KOPT-K1 (cell line): ENCODE measurements at regions not wholly inside any gene's neighbourhood (a gene's known extent, or its start where the extent isn't known, plus 50 kb on each side); places are given as distances from the start of the nearest gene placed in this dataset.

ENCODE experiments used
- H3K27ac ChIP-seq: fragments of 200-600 bp; sonication (generic); 2 replicates; pipeline ENCODE4 v1.5.1; 2016; ENCODE audit warnings: antibody characterized with exemption, mild to moderate bottlenecking, low read depth, low read length; ENCODE audit not compliant: poor library complexity, severe bottlenecking
- H3K36me3 ChIP-seq: fragments of 200-600 bp; sonication (generic); 2 replicates; pipeline ENCODE4 v1.5.1; 2017; ENCODE audit warnings: antibody characterized with exemption, mild to moderate bottlenecking, low read length, moderate library complexity; ENCODE audit not compliant: insufficient read depth
- H3K9me3 ChIP-seq: fragments of 200-600 bp; sonication (generic); 2 replicates; pipeline ENCODE4 v1.5.1; 2017; ENCODE audit warnings: antibody characterized with exemption, low read length, mild to moderate bottlenecking; ENCODE audit not compliant: insufficient read depth, poor library complexity, severe bottlenecking

DNA sequence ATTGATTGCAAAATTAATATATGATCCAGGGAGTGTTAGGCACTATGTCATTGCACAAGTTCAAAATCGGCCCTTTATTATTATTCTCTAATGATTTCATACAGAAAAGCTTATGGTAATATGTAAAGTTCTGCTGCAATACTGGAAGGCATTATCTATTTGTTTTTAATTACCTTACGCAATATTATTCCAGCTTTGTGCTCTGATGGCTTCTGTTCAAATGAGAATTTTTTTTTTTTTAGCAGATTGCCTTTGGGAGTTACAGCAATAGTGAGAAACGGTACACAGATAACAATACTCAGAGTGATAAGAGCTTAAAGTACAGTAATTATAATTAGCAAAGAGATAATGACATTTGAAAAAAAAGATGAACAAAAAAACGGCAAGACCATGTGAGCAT, 602.2 kb upstream of the ALCAM start:
- no peaks in the 10 kb centered on the region for H3K36me3 ChIP-seq
- no peak overlapping the region for H3K27ac ChIP-seq
- H3K9me3 ChIP-seq = no peaks in the 10 kb centered on the region

DNA sequence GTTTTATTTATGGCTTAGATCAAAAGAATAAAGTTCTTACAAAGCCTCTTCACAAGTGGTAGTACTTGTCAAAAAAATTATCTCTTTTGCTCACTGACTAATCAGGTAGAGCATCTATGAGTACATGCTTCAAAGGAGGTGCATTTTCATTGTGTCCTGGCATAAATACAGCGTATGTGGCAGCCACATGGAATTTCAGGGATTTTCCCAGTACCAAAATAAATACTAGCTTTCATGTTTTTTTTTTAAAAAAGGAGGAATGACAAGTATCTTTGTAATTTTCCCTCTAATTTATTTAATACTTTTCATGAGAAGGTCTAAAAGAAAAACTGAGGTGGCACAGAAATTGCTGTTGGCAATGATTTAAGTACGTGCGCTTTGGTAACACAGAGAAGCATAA, 597.8 kb upstream of the ALCAM start:
- Histone ChIP-seq H3K36me3 (no peaks in the 10 kb centered on the region), H3K27ac (no peak overlapping the region), H3K9me3 (no peaks in the 10 kb centered on the region)

DNA sequence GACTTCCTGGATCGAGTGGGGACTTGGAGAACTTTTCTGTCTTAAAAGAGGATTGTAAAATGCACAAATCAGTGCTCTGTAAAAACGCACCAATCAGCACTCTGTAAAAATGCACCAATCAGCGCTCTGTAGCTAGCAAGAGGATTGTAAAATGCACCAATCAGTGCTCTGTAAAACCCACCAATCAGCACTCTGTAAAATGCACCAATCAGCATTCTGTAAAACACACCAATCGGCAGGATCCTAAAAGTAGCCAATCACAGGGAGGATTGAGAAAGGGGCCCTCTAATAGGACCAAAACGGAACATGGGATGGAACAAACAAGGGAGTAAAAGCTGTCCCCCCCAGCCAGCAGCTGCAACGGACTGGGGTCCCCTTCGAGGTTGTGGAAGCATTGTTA, 587.4 kb upstream of the ALCAM start:
- Histone ChIP-seq H3K9me3 (no peaks in the 10 kb centered on the region), H3K27ac (no peak overlapping the region), H3K36me3 (no peaks in the 10 kb centered on the region)

DNA sequence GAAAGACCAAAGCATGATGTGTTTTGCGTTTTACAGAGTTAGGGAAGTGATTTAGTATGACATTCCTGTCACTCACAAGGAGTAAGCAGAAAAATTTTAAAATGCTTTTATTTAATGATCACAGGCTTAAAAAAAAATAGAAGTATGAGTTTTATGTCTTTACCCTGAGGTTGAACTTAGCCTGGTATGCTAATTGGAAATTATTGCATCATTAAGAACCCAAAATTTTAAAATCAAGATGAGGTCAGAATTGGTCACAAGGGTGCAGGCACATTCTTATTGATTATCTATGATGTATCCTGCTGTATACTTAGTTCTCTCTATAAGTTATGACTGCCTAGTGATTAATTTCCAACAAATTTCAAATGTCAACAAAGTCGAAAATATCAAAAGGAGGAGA, 585.6 kb upstream of the ALCAM start:
- Histone ChIP-seq H3K36me3 (no peaks in the 10 kb centered on the region), H3K27ac (no peak overlapping the region), H3K9me3 (no peaks in the 10 kb centered on the region)

DNA sequence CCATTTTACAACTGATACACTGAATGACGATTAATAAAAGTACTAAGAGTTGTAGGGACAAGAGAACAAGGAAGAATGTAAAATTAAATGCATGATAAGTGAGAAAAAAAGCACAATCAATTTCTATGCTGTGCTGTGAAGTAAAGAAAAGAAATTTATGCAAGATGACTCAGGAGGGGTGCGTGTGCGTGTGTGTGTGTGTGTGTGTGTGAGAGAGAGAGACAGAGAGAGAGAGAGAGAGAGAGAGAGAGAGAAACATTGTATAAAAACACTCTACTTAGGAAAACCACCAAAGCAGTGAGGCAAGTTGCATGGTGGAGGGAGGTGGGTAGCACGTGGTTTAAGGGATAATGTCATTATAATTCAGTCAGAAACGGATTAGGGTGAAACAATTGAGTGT, 580.8 kb upstream of the ALCAM start:
- H3K9me3 ChIP-seq = no peaks in the 10 kb centered on the region
- no peaks in the 10 kb centered on the region for H3K36me3 ChIP-seq
- no peak overlapping the region for H3K27ac ChIP-seq

DNA sequence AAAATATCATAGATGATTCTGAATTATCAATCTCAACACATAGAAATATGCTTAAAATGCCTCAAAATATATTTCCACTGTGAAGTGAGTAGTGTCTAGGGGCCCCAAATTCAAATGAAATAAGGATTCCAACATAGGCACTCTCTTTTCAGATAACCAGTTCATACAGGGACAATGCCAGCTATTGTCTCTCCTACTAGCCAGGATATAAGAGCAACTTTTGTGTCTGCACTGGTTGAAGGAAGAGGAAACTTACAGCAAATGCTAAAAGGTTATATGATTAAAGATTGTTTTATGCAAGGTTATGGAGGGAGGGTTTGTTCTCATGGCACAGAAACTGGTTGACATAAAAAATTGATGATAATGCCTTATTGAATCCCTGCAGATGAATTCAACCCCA, 579.4 kb upstream of the ALCAM start:
- no peaks in the 10 kb centered on the region for H3K36me3 ChIP-seq
- no peaks in the 10 kb centered on the region for H3K9me3 ChIP-seq
- H3K27ac ChIP-seq = no peak overlapping the region

DNA sequence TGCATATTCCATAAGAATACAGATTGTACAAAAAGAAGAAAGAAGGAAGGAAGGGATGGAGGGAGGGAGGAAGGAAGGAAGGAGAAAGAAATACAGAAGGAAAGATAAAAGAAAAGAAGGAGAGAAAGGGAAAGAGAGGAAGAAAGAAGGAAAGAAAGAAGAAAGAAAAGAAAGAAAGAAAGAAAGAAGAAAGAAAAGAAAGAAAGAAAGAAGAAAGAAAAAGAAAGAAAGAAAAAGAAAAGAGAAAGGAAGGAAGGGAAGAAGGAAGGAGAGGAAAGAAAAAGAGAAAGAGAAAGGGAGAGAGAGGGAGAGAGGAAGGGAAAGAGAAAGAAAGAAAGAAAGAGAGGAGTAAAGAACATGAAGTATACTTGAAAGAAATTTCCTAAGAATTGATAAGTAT, 577.9 kb upstream of the ALCAM start:
- no peak overlapping the region for H3K27ac ChIP-seq
- H3K36me3 ChIP-seq = no peaks in the 10 kb centered on the region
- H3K9me3 ChIP-seq = no peaks in the 10 kb centered on the region

DNA sequence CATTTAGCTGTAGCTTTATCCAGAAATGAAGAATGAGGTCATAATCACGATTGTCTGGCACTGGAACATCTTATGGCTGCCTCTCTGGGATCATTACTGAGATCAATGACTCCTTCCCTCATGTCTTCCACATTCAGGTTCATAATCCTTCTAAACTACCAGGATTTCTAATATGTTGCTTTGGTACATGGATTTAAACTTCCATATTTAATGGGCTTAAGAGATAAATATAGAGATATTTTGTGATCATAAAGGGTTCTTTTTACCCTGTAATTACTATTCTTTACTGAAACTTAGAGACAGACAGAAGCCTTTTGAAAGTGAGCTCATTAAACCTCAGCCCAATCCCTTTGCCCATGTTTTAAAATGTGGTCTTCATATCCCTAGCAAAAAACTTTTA, 575.4 kb upstream of the ALCAM start:
- Histone ChIP-seq H3K36me3 (no peaks in the 10 kb centered on the region), H3K27ac (no peak overlapping the region), H3K9me3 (no peaks in the 10 kb centered on the region)

DNA sequence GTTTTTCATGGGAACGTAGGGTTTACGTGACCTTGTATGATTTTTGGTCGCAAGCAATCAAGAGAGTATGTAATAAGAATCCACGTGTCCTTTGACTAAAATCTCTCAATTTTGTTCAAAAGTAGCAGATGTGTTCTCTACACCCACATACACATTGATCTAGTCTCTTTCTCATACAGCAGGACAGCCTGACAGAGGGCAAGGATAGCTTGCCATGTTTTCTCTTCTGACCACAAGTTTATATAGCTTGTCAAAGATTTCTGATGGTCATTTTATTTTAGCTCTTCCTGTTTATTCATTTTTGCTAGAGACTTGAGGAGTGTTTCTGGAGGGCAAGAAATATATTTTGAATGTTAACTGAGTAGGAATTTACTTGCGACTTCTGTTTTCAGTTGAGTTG, 570.2 kb upstream of the ALCAM start:
- no peaks in the 10 kb centered on the region for H3K9me3 ChIP-seq
- H3K36me3 ChIP-seq = no peaks in the 10 kb centered on the region
- H3K27ac ChIP-seq = no peak overlapping the region

DNA sequence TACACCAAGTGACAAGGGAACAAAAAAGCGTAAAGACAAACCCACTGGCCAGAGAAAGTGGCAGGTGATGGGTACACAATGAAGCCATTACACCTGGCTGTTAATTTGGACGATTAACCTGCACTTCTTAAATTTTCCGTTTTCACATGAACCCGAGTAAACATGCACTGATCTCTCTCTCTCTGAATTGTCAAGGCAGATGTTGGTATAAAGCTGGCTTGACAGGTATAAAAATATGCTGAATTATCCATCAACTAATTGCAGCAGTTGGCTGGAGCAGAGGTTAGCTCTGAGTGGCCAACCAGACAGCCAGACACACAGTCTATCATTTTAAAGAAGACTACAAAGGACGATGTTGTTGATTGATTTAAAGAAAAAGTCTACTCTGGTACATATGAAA, 561.7 kb upstream of the ALCAM start:
- no peak overlapping the region for H3K27ac ChIP-seq
- no peaks in the 10 kb centered on the region for H3K36me3 ChIP-seq

DNA sequence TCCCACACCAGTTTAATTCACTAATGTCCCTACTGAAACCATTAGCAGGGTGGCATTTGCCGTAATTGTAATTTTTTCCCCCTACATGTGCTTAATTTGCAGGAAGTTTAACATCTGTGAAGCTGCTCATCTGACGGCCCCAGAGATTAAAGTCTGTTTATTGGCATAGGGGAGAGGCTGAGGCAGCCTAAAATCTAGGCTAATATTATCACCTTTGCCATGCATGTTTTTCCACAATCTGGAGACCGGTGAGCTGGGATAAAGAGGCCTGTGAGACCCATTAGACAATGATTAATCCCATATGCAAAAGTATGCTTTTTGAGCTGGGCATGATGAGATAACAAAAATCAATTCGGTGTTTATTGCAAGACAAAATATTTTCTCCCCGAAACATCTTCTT, 561.2 kb upstream of the ALCAM start:
- H3K27ac ChIP-seq = no peak overlapping the region
- no peaks in the 10 kb centered on the region for H3K9me3 ChIP-seq
- no peaks in the 10 kb centered on the region for H3K36me3 ChIP-seq

More for the DNA sequence above, 561.7 kb upstream of the ALCAM start:
- H3K9me3 ChIP-seq = no peaks in the 10 kb centered on the region

DNA sequence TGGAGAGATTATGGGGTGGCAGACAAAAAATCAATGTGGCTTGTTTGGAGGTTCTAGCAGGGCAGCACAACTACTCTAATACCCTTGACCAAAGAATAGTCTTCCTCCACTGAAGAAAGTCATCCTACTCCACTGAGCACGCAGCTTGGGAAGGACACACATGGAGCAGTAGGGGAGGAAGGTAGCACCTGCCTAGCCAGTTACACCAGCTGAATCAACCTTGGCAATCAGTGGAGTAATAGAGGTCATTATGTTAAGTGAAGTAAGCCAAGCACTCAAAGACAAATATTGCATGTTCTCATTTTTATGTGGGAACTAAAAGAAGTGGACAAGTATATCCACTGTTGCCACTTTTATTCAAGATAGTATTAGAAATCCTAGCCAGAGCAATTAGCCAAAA, 555.8 kb upstream of the ALCAM start:
- Histone ChIP-seq H3K27ac (no peak overlapping the region), H3K36me3 (no peaks in the 10 kb centered on the region), H3K9me3 (no peaks in the 10 kb centered on the region)

DNA sequence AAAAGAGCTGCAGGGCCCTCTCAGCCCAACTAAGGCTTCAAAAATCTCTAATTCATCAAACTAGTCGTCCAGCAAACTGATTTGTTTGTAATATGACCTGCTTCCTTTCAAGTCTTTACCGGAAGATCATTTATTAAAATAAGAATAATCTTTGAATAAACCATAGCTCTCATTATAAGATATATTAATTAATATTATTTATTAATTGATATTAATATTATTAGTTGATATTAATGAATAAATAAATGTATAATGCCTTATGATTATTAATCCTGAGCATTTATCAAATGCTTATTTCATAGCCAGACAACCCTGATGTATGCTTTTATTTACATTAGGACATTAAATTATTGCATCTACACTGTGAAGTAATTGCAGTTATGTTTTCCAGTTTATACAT, 550.7 kb upstream of the ALCAM start:
- Histone ChIP-seq H3K27ac (no peak overlapping the region), H3K9me3 (no peaks in the 10 kb centered on the region), H3K36me3 (no peaks in the 10 kb centered on the region)

DNA sequence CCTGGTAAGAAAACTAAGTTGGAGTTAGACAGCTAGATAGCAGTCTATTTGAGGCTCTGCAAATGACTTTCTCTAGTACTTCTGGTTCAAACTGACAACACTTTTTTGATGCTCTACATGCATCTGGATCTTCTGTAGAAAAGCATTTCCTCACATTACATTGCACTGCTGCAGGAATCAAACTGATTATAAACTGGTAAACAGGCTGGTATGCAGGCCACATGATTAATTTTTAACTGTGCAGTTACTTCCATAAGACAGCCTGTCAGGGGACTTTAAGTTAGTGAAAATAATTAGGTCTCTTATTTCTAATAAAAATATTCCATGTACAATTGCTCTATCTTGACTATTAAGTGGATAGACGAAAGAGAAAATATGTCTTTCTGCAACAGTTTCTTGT, 550.0 kb upstream of the ALCAM start:
- no peaks in the 10 kb centered on the region for H3K36me3 ChIP-seq
- H3K9me3 ChIP-seq = no peaks in the 10 kb centered on the region

DNA sequence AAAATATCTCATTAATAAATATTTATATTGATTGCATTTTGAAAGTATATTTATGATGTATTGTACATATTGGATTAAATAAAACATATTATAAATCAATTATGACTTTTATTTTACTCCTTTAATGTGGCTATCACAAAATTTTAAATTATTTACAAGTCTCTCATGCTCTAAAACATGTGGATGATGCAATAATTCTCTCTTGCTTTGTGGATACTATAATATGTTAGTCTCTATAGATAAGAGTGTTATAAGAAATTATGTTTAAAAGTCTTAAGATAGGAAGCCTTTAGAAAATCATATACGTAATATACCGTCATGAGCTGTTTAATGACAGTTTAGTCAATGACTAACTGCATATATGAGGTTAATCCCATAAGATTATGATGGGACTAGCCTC, 547.4 kb upstream of the ALCAM start:
- Histone ChIP-seq H3K36me3 (no peaks in the 10 kb centered on the region), H3K27ac (no peak overlapping the region), H3K9me3 (no peaks in the 10 kb centered on the region)

More for the DNA sequence above, 550.0 kb upstream of the ALCAM start:
- H3K27ac ChIP-seq = no peak overlapping the region

DNA sequence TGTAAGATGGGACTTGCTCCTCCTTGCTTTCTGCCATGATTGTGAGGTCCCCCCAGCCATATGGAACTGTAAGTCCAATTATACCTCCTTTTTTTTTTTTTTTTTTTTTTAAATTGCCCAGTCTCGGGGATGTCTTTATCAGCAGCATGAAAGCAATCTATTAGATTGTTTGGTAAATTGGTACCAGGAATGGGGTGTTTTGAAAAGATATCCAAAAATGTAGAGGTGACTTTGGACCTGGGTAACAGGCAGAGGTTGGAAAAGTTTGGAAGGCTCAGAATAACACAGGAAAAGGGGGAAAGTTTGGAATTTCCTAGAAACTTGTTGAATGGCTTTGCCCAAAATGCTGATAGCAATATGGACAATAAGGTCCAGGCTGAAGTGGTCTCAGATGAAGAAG, 545.8 kb upstream of the ALCAM start:
- H3K27ac ChIP-seq = no peak overlapping the region
- H3K9me3 ChIP-seq = no peaks in the 10 kb centered on the region
- no peaks in the 10 kb centered on the region for H3K36me3 ChIP-seq

DNA sequence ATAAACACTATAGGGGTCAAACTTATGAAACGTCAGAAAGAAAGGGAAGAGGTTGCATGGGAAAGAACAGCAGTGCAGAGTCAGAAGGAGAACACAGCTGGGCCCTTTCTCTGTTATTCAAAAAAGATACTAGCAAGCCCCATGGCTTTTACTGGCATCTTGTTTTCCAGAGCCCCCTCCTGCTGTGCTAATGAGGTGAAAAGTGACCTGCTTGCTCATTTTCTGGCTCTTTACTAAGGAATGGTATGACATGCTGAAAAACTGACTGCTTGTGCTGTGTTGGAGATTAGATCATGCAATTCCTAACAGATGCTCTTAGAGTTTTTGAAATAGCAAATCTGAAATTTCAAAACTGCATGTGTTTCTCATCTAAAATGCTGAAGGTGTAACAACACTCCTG, 541.6 kb upstream of the ALCAM start:
- Histone ChIP-seq H3K36me3 (no peaks in the 10 kb centered on the region), H3K27ac (no peak overlapping the region), H3K9me3 (no peaks in the 10 kb centered on the region)
